H9 (cell line): ENCODE measurements at regions not wholly inside any gene's neighbourhood (a gene's known extent, or its start where the extent isn't known, plus 50 kb on each side); places are given as distances from the start of the nearest gene placed in this dataset.

ENCODE experiments used
- DNase-seq: peaks from one replicate; pipeline ENCODE4 v3.0.0-alpha.2; 2017
- H2AFZ ChIP-seq: one replicate; pipeline ENCODE4 v1.6.1; 2013; ENCODE audit warnings: mild to moderate bottlenecking, low read length, control low read depth, moderate library complexity
- H2AK5ac ChIP-seq: 2 replicates; pipeline ENCODE4 v1.6.1; 2013; ENCODE audit warnings: low read length, control low read depth, mixed read lengths; ENCODE audit not compliant: insufficient read length
- H2BK120ac ChIP-seq: one replicate; pipeline ENCODE4 v1.6.1; 2013; ENCODE audit warnings: low read depth, mild to moderate bottlenecking, low read length, control low read depth, inconsistent platforms; ENCODE audit not compliant: poor library complexity, severe bottlenecking
- H2BK12ac ChIP-seq: 2 replicates; pipeline ENCODE4 v1.6.1; 2013; ENCODE audit warnings: low read length, control low read depth, mixed read lengths, low read depth; ENCODE audit not compliant: insufficient read length
- H2BK15ac ChIP-seq: 2 replicates; pipeline ENCODE4 v1.6.1; 2013; ENCODE audit warnings: low read depth, low read length, control low read depth
- H2BK20ac ChIP-seq: one replicate; pipeline ENCODE4 v1.6.1; 2013; ENCODE audit warnings: low read depth, mild to moderate bottlenecking, low read length, control low read depth, inconsistent platforms; ENCODE audit not compliant: poor library complexity, severe bottlenecking
- H2BK5ac ChIP-seq: 2 replicates; pipeline ENCODE4 v1.6.1; 2013; ENCODE audit warnings: low read length, control low read depth, mixed read lengths; ENCODE audit not compliant: insufficient read length
- H3K14ac ChIP-seq: 2 replicates; pipeline ENCODE4 v1.6.1; 2013; ENCODE audit warnings: low read length, control low read depth; ENCODE audit not compliant: insufficient read depth
- H3K18ac ChIP-seq: 2 replicates; pipeline ENCODE4 v1.6.1; 2013; ENCODE audit warnings: low read depth, mild to moderate bottlenecking, mixed read lengths, low read length, control low read depth; ENCODE audit not compliant: insufficient read length
- H3K23ac ChIP-seq: 2 replicates; pipeline ENCODE4 v1.6.1; 2013; ENCODE audit warnings: low read length, control low read depth, mixed read lengths, low read depth; ENCODE audit not compliant: insufficient read length
- H3K23me2 ChIP-seq: 2 replicates; pipeline ENCODE4 v1.6.1; 2013; ENCODE audit warnings: low read depth, mild to moderate bottlenecking, mixed read lengths, low read length, control low read depth; ENCODE audit not compliant: insufficient read length, poor library complexity, severe bottlenecking
- H3K27ac ChIP-seq: 2 replicates; pipeline ENCODE4 v1.5.1; 2013; ENCODE audit warnings: low read length, control low read depth, mixed read lengths, low read depth; ENCODE audit not compliant: insufficient read length
- H3K27me3 ChIP-seq: 2 replicates; pipeline ENCODE4 v1.6.1; 2013; ENCODE audit warnings: low read length, control low read depth, inconsistent platforms; ENCODE audit not compliant: insufficient read depth
- H3K4ac ChIP-seq: 2 replicates; pipeline ENCODE4 v1.6.1; 2013; ENCODE audit warnings: low read depth, mild to moderate bottlenecking, control low read depth, inconsistent platforms, low read length, moderate library complexity
- H3K4me1 ChIP-seq: 2 replicates; pipeline ENCODE4 v1.6.1; 2013; ENCODE audit warnings: low read length, control low read depth, inconsistent platforms; ENCODE audit not compliant: insufficient read depth
- H3K4me2 ChIP-seq: 2 replicates; pipeline ENCODE4 v1.6.1; 2013; ENCODE audit warnings: low read length, control low read depth, mixed read lengths; ENCODE audit not compliant: insufficient read length, insufficient read depth
- H3K56ac ChIP-seq: 2 replicates; pipeline ENCODE4 v1.6.1; 2013; ENCODE audit warnings: low read depth, mild to moderate bottlenecking, mixed read lengths, low read length, control low read depth; ENCODE audit not compliant: insufficient read length
- H3K79me1 ChIP-seq: 2 replicates; pipeline ENCODE4 v1.6.1; 2013; ENCODE audit warnings: low read depth, mild to moderate bottlenecking, moderate library complexity, low read length, control low read depth, inconsistent platforms; ENCODE audit not compliant: insufficient read depth, poor library complexity, severe bottlenecking
- H3K79me2 ChIP-seq: 2 replicates; pipeline ENCODE4 v1.6.1; 2013; ENCODE audit warnings: low read length, control low read depth, inconsistent platforms; ENCODE audit not compliant: insufficient read depth
- H3K9ac ChIP-seq: 2 replicates; pipeline ENCODE4 v1.6.1; 2013; ENCODE audit warnings: low read length, control low read depth, mixed read lengths; ENCODE audit not compliant: insufficient read length; ENCODE audit errors: extremely low read depth
- H3K9me3 ChIP-seq: one replicate; pipeline ENCODE4 v1.6.1; 2013; ENCODE audit warnings: low read depth, low read length, inconsistent platforms; ENCODE audit not compliant: control insufficient read depth
- H3T11ph ChIP-seq: one replicate; pipeline ENCODE4 v1.6.1; 2013; ENCODE audit warnings: mild to moderate bottlenecking, low read length, control low read depth, inconsistent platforms
- H4K20me1 ChIP-seq: one replicate; pipeline ENCODE4 v1.6.1; 2013; ENCODE audit not compliant: control insufficient read depth, insufficient read length, insufficient read depth
- H4K5ac ChIP-seq: 2 replicates; pipeline ENCODE4 v1.6.1; 2013; ENCODE audit warnings: low read depth, mild to moderate bottlenecking, mixed read lengths, low read length, control low read depth; ENCODE audit not compliant: insufficient read length
- H4K8ac ChIP-seq: replicated peaks from 2 replicates; pipeline ENCODE4 v1.6.1; 2013; ENCODE audit warnings: low read length, control low read depth, mixed read lengths, low read depth; ENCODE audit not compliant: insufficient read length
- H4K91ac ChIP-seq: 2 replicates; pipeline ENCODE4 v1.6.1; 2013; ENCODE audit warnings: low read depth, mild to moderate bottlenecking, moderate library complexity, mixed read lengths, low read length, control low read depth; ENCODE audit not compliant: insufficient read length
- H3K27ac Mint-ChIP-seq, 3 experiments: 2 replicates in 2 of 3; 3 replicates in 1 of 3; pipeline ENCODE4 v1.8.0; 2020 to 2021; ENCODE audit warnings: mixed read lengths in 3 of 3, mild to moderate bottlenecking in 1 of 3, moderate library complexity in 1 of 3
- H3K27me3 Mint-ChIP-seq: 2 replicates; pipeline ENCODE4 v1.8.0; 2021; ENCODE audit warnings: low read depth, mild to moderate bottlenecking, moderate library complexity, mixed read lengths
- H3K36me3 Mint-ChIP-seq, 3 experiments: 2 replicates in 2 of 3; 3 replicates in 1 of 3; pipeline ENCODE4 v1.8.0; 2020 to 2021; ENCODE audit warnings: low read depth in 3 of 3, mixed read lengths in 3 of 3; ENCODE audit not compliant: insufficient read depth in 1 of 3
- H3K4me1 Mint-ChIP-seq, 2 experiments: 2 replicates each; pipeline ENCODE4 v1.8.0; 2020; ENCODE audit warnings: mixed read lengths in 2 of 2
- H3K4me3 Mint-ChIP-seq, 2 experiments: 2 replicates in 1 of 2; 3 replicates in 1 of 2; pipeline ENCODE4 v1.8.0; 2020 to 2021; ENCODE audit warnings: mild to moderate bottlenecking in 2 of 2, mixed read lengths in 2 of 2, moderate library complexity in 1 of 2
- H3K9me3 Mint-ChIP-seq, 2 experiments: 2 replicates in 1 of 2; 3 replicates in 1 of 2; pipeline ENCODE4 v1.8.0; 2020; ENCODE audit warnings: mild to moderate bottlenecking in 2 of 2, mixed read lengths in 2 of 2, moderate library complexity in 1 of 2
- WGBS: extraction: QIAGEN DNeasy Blood & Tissue Kit; methylation state at CpG from one replicate; pipeline ENCODE4 v1.1.7; 2013; ENCODE audit warnings: missing lambda C conversion rate, low lambda C conversion rate, mixed read lengths; ENCODE audit not compliant: insufficient read length; ENCODE audit errors: extremely low coverage; 5-methylcytosine and 5-hydroxymethylcytosine counted together
- TF ChIP-seq, protein P1 (sequence below): fragments of 200-600 bp; sonication (generic); conservative IDR thresholded peaks from 3 replicates; pipeline ENCODE4 v1.8.0; 2021; ENCODE audit warnings: antibody characterized with exemption, mild to moderate bottlenecking

DNA sequence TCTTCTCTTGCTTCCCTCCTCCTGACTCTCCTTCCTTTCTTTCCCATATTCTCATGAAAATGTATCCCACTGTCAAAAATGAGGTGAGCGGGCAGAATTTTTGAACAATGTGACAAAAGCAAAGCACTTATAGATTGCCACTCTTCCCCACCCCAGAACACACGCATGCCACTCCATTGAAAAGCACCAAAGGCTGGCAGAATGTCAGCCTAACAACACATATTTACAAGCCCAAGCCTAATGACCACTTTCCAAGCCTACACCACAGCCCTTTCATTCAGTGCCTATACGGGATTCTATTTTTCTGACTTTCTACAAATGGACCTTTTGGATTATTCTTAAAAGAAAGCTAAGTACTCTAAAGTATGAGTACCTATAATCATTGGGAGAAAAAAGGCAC lies 62.9 kb upstream of the METAP2 start:
- Histone ChIP-seq H3K23ac (no peak overlapping the region), H2BK15ac (no peak overlapping the region), H4K8ac (no peak overlapping the region), H3K4ac (no peak overlapping the region), H2BK5ac (no peak overlapping the region), H2AFZ (no peak overlapping the region), H3K79me1 (no peaks in the 10 kb centered on the region), H3K9me3 (no peaks in the 10 kb centered on the region), H2AK5ac (no peak overlapping the region), H3T11ph (no peak overlapping the region), H4K20me1 (no peaks in the 10 kb centered on the region), H4K91ac (no peak overlapping the region), H3K23me2 (no peaks in the 10 kb centered on the region), H3K56ac (no peak overlapping the region), H3K4me2 (no peak overlapping the region), H2BK20ac (no peak overlapping the region), H3K4me1 (no peaks in the 10 kb centered on the region), H3K14ac (no peak overlapping the region), H3K27me3 (no peaks in the 10 kb centered on the region), H3K18ac (no peak overlapping the region), H3K27ac (no peak overlapping the region), H2BK12ac (no peak overlapping the region), H3K79me2 (no peaks in the 10 kb centered on the region), H3K9ac (no peak overlapping the region), H2BK120ac (no peak overlapping the region), H4K5ac (no peak overlapping the region)
- peaks cover 4% of the 10 kb centered on the region; the same call in 1 of the 2 replicates for H3K27me3 Mint-ChIP-seq
- peaks cover 10 to 11% of the 10 kb centered on the region in 2 experiments for H3K4me1 Mint-ChIP-seq
- H3K4me3 Mint-ChIP-seq, result no peak overlapping the region
- no peak overlapping the region; a peak in 2 of 7 replicates for H3K27ac Mint-ChIP-seq
- H3K36me3 Mint-ChIP-seq, result no peaks in the 10 kb centered on the region
- TF ChIP-seq, protein P1, sequence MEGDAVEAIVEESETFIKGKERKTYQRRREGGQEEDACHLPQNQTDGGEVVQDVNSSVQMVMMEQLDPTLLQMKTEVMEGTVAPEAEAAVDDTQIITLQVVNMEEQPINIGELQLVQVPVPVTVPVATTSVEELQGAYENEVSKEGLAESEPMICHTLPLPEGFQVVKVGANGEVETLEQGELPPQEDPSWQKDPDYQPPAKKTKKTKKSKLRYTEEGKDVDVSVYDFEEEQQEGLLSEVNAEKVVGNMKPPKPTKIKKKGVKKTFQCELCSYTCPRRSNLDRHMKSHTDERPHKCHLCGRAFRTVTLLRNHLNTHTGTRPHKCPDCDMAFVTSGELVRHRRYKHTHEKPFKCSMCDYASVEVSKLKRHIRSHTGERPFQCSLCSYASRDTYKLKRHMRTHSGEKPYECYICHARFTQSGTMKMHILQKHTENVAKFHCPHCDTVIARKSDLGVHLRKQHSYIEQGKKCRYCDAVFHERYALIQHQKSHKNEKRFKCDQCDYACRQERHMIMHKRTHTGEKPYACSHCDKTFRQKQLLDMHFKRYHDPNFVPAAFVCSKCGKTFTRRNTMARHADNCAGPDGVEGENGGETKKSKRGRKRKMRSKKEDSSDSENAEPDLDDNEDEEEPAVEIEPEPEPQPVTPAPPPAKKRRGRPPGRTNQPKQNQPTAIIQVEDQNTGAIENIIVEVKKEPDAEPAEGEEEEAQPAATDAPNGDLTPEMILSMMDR, result no peak
- no peaks in the 10 kb centered on the region for H3K9me3 Mint-ChIP-seq
- no CpG with 5 or more reads among the region's 3 CpGs for WGBS
- DNase-seq, result no peak
